HCT116 (cell line): ENCODE measurements at regions not wholly inside any gene's neighbourhood (a gene's known extent, or its start where the extent isn't known, plus 50 kb on each side); places are given as distances from the start of the nearest gene placed in this dataset.
"Not testable (repeated sequence)": the region's sequence is repeated elsewhere in the genome, so short reads cannot be mapped to it uniquely, and the experiment has no call there.

ENCODE experiments used
- ATAC-seq: fragments of 200-7000 bp; cut with Tn5 transposase; 2 replicates; pipeline ENCODE4 v1.9.1; 2020; ENCODE audit warnings: mild to moderate bottlenecking, moderate library complexity
- BruUV-seq: library from RNA; stranded (reverse); fragments of 400-500 nt; replicated peaks from 2 replicates; lab custom pipeline; 2021; lab: Mats Ljungman, UMichigan
- CTCF ChIA-PET: fragments of 300-600 bp; sonication (Branson Sonifier 250); formaldehyde crosslinking; loops from one replicate; lab custom pipeline; 2021; ENCODE audit warnings: antibody characterized with exemption; lab: Charles Lee
- POLR2A ChIA-PET: fragments of 300-600, 350-600 bp; sonication (Branson Sonifier 250); formaldehyde crosslinking; loops from one replicate; lab custom pipeline; 2021; ENCODE audit warnings: antibody characterized with exemption; lab: Charles Lee
- RAD21 ChIA-PET, 2 experiments: fragments of 300-600 bp; sonication (Branson Sonifier 250); formaldehyde crosslinking; loops; one replicate each; lab custom pipeline; 2023; ENCODE audit warnings: low total read pairs in 2 of 2; ENCODE audit not compliant: uncharacterized antibody in 2 of 2, unreplicated experiment in 2 of 2, low non-redundant PET in 1 of 2; lab: Charles Lee
- DNase-seq: peaks from one replicate; pipeline ENCODE4 v3.0.0-alpha.2; 2010; ENCODE audit warnings: low read depth, low spot score
- H2AFZ ChIP-seq: fragments of 200-600 bp; shearing (Covaris generic), sonication (generic); 2 replicates; pipeline ENCODE4 v1.6.1; 2017; ENCODE audit warnings: low read depth, mixed run types, mixed read lengths, antibody characterized with exemption, low read length; ENCODE audit not compliant: poor library complexity, severe bottlenecking
- H3K27ac ChIP-seq: 2 replicates; pipeline ENCODE4 v1.5.1; 2012; ENCODE audit warnings: low read depth, low read length
- H3K27me3 ChIP-seq: fragments of 200-600 bp; sonication (generic); 2 replicates; pipeline ENCODE4 v1.6.1; 2016; ENCODE audit warnings: mixed run types, low read length, mixed read lengths; ENCODE audit not compliant: insufficient read depth
- H3K36me3 ChIP-seq, 2 experiments: fragments of 200-500 bp in 1 of 2; fragments of 200-600 bp in 1 of 2; sonication (Bioruptor generic) in 1 of 2; sonication (generic) in 1 of 2; 2 replicates each; pipeline versions ENCODE4 v1.5.1 to v1.6.1; 2014 to 2016; ENCODE audit warnings: low read length in 2 of 2, inconsistent platforms in 1 of 2, mixed read lengths in 1 of 2, mixed run types in 1 of 2; ENCODE audit not compliant: insufficient read depth in 2 of 2, control insufficient read depth in 1 of 2
- H3K4me1 ChIP-seq, 2 experiments: fragments of 200-600 bp in 1 of 2; sonication (generic) in 1 of 2; 2 replicates each; pipeline versions ENCODE4 v1.5.1 to v1.6.1; 2012 to 2017; ENCODE audit warnings: low read length in 2 of 2, inconsistent platforms in 1 of 2, mild to moderate bottlenecking in 1 of 2, mixed read lengths in 1 of 2, mixed run types in 1 of 2, moderate library complexity in 1 of 2; ENCODE audit not compliant: insufficient read depth in 2 of 2, control insufficient read depth in 1 of 2
- H3K4me2 ChIP-seq: fragments of 200-600 bp; sonication (generic); 2 replicates; pipeline ENCODE4 v1.6.1; 2017; ENCODE audit warnings: mixed run types, low read length, mixed read lengths
- H3K4me3 ChIP-seq, 2 experiments: fragments of 200-600 bp in 1 of 2; sonication (generic) in 1 of 2; replicated peaks in 1 of 2; 2 replicates each; pipeline ENCODE4 v1.5.1; 2011 to 2016; ENCODE audit warnings: low read length in 2 of 2, control low read depth in 1 of 2, low read depth in 1 of 2, mild to moderate bottlenecking in 1 of 2, mixed read lengths in 1 of 2, mixed run types in 1 of 2
- H3K79me2 ChIP-seq: fragments of 200-600 bp; sonication (generic); 2 replicates; pipeline ENCODE4 v1.6.1; 2017; ENCODE audit warnings: mild to moderate bottlenecking, mixed run types, low read length, moderate library complexity, mixed read lengths; ENCODE audit not compliant: insufficient read depth
- H3K9ac ChIP-seq: fragments of 200-600 bp; sonication (generic); 2 replicates; pipeline ENCODE4 v1.6.1; 2016; ENCODE audit warnings: low read length, mixed read lengths
- H3K9me2 ChIP-seq: fragments of 200-600 bp; sonication (generic), shearing (Covaris generic); 2 replicates; pipeline ENCODE4 v1.6.1; 2017; ENCODE audit warnings: mixed run types, mild to moderate bottlenecking, moderate library complexity; ENCODE audit not compliant: insufficient read depth
- H3K9me3 ChIP-seq, 2 experiments: fragments of 200-500 bp in 1 of 2; fragments of 200-600 bp in 1 of 2; sonication (Bioruptor generic) in 1 of 2; sonication (generic) in 1 of 2; 2 replicates each; pipeline ENCODE4 v1.6.1; 2014 to 2017; ENCODE audit warnings: low read length in 2 of 2, mixed read lengths in 2 of 2, inconsistent platforms in 1 of 2, low read depth in 1 of 2, mild to moderate bottlenecking in 1 of 2, mixed run types in 1 of 2, moderate library complexity in 1 of 2; ENCODE audit not compliant: control insufficient read depth in 1 of 2, insufficient read depth in 1 of 2
- H4K20me1 ChIP-seq: fragments of 200-600 bp; sonication (generic), shearing (Covaris generic); 2 replicates; pipeline ENCODE4 v1.6.1; 2017; ENCODE audit warnings: mixed run types, mild to moderate bottlenecking, moderate library complexity; ENCODE audit not compliant: insufficient read depth
- ATF3 ChIP-seq: IDR thresholded peaks from 2 replicates; pipeline ENCODE4 v1.6.1; 2012
- CBX3 ChIP-seq: IDR thresholded peaks from 2 replicates; pipeline ENCODE4 v1.6.1; 2012; ENCODE audit warnings: low read depth
- EGR1 ChIP-seq: IDR thresholded peaks from 2 replicates; pipeline ENCODE4 v1.6.1; 2012; ENCODE audit warnings: low read depth
- EZH2phosphoT487 ChIP-seq: fragments of 200-600 bp; IDR thresholded peaks from 2 replicates; pipeline ENCODE4 v1.6.1; 2018; ENCODE audit warnings: antibody characterized with exemption, borderline replicate concordance
- FOSL1 ChIP-seq: IDR thresholded peaks from 2 replicates; pipeline ENCODE4 v1.6.1; 2012; ENCODE audit warnings: low read depth
- JUND ChIP-seq: IDR thresholded peaks from 2 replicates; pipeline ENCODE4 v1.6.1; 2012
- MAX ChIP-seq: IDR thresholded peaks from 2 replicates; pipeline ENCODE4 v1.6.1; 2012
- POLR2A ChIP-seq: IDR thresholded peaks from 2 replicates; pipeline ENCODE4 v1.7.0; 2011; ENCODE audit warnings: borderline replicate concordance; ENCODE audit not compliant: insufficient read depth, insufficient read length; ENCODE audit errors: extremely low read depth
- POLR2AphosphoS5 ChIP-seq: IDR thresholded peaks from 2 replicates; pipeline ENCODE4 v1.6.1; 2011; ENCODE audit warnings: mild to moderate bottlenecking, low read depth, low read length, moderate library complexity
- RAD21 ChIP-seq: IDR thresholded peaks from 2 replicates; pipeline ENCODE4 v1.6.1; 2012; ENCODE audit warnings: low read depth, mild to moderate bottlenecking
- SIN3A ChIP-seq: IDR thresholded peaks from 2 replicates; pipeline ENCODE4 v1.6.1; 2012; ENCODE audit warnings: low read depth
- SP1 ChIP-seq: IDR thresholded peaks from 2 replicates; pipeline ENCODE4 v1.6.1; 2012; ENCODE audit warnings: low read depth
- SRF ChIP-seq: IDR thresholded peaks from 2 replicates; pipeline ENCODE4 v1.6.1; 2012; ENCODE audit warnings: low read depth
- TCF7L2 ChIP-seq: IDR thresholded peaks from 2 replicates; pipeline ENCODE4 v1.7.0; 2011; ENCODE audit warnings: borderline replicate concordance, inconsistent platforms; ENCODE audit not compliant: insufficient read depth, insufficient read length; ENCODE audit errors: extremely low read depth
- ZFX ChIP-seq: fragments of 450-650 bp; IDR thresholded peaks from 2 replicates; pipeline ENCODE4 v1.6.1; 2017
- ZNF274 ChIP-seq: fragments of 200-500 bp; sonication (Bioruptor generic); IDR thresholded peaks from 2 replicates; pipeline ENCODE4 v1.6.1; 2014; ENCODE audit warnings: mild to moderate bottlenecking, low read depth, low read length, inconsistent platforms
- intact Hi-C: fragments of 100-400 bp; cut with micrococcal nuclease; formaldehyde crosslinking; loops from 2 replicates; pipeline ENCODE4 v1.10.0; 2022
- TF ChIP-seq, protein P1 (sequence below): IDR thresholded peaks from 2 replicates; pipeline ENCODE4 v1.6.1; 2011; ENCODE audit warnings: mild to moderate bottlenecking, low read length, moderate library complexity; ENCODE audit not compliant: insufficient replicate concordance; ENCODE audit errors: extremely low read depth
- TF ChIP-seq, protein P2 (sequence below): IDR thresholded peaks from 2 replicates; pipeline ENCODE4 v1.6.1; 2012; ENCODE audit warnings: low read depth

DNA sequence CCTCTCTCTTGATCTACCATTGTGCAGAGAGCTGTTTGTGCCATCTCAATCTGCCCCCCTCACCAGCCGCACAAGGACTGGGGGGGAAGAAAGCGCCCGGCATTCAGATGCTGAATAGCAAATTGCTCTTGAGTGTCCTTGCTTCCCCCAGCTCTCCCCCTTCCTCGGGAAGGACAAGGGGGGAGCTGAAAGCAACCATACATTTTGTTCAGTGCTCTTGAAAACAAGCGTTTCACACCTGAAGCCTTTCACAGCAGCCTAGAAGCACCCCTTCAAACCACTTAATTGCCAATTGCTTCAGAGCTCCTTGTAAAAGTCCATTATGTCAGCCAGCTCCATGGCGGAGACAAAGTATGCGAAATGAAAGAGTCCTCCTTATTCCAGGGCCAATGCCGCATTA, 540.1 kb downstream of the NR2F2 start:
- ChIA-PET CTCF (no interaction called here), RAD21 (no interaction called here), POLR2A (no interaction called here)
- no peak overlapping the region for H3K4me3 ChIP-seq
- no peaks in the 10 kb centered on the region for H3K4me1 ChIP-seq
- no TSS peak for BruUV-seq
- DNase-seq (no peak), ATAC-seq (no peak)
- H3K9ac ChIP-seq = no peak overlapping the region
- no peaks in the 10 kb centered on the region for H3K27me3 ChIP-seq
- intact Hi-C loops = no loop called here
- no peak overlapping the region for H3K4me2 ChIP-seq
- H3K9me2 ChIP-seq = no peaks in the 10 kb centered on the region
- no peak for TF ChIP-seq SIN3A
- no peak for TF ChIP-seq EGR1
- no peak for TF ChIP-seq CBX3
- TF ChIP-seq ZNF274 = no peak
- TF ChIP-seq, protein P1, sequence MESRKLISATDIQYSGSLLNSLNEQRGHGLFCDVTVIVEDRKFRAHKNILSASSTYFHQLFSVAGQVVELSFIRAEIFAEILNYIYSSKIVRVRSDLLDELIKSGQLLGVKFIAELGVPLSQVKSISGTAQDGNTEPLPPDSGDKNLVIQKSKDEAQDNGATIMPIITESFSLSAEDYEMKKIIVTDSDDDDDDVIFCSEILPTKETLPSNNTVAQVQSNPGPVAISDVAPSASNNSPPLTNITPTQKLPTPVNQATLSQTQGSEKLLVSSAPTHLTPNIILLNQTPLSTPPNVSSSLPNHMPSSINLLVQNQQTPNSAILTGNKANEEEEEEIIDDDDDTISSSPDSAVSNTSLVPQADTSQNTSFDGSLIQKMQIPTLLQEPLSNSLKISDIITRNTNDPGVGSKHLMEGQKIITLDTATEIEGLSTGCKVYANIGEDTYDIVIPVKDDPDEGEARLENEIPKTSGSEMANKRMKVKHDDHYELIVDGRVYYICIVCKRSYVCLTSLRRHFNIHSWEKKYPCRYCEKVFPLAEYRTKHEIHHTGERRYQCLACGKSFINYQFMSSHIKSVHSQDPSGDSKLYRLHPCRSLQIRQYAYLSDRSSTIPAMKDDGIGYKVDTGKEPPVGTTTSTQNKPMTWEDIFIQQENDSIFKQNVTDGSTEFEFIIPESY = no peak
- TF ChIP-seq SP1 = no peak
- no peak for TF ChIP-seq MAX
- TF ChIP-seq RAD21 = no peak
- TF ChIP-seq, protein P2, sequence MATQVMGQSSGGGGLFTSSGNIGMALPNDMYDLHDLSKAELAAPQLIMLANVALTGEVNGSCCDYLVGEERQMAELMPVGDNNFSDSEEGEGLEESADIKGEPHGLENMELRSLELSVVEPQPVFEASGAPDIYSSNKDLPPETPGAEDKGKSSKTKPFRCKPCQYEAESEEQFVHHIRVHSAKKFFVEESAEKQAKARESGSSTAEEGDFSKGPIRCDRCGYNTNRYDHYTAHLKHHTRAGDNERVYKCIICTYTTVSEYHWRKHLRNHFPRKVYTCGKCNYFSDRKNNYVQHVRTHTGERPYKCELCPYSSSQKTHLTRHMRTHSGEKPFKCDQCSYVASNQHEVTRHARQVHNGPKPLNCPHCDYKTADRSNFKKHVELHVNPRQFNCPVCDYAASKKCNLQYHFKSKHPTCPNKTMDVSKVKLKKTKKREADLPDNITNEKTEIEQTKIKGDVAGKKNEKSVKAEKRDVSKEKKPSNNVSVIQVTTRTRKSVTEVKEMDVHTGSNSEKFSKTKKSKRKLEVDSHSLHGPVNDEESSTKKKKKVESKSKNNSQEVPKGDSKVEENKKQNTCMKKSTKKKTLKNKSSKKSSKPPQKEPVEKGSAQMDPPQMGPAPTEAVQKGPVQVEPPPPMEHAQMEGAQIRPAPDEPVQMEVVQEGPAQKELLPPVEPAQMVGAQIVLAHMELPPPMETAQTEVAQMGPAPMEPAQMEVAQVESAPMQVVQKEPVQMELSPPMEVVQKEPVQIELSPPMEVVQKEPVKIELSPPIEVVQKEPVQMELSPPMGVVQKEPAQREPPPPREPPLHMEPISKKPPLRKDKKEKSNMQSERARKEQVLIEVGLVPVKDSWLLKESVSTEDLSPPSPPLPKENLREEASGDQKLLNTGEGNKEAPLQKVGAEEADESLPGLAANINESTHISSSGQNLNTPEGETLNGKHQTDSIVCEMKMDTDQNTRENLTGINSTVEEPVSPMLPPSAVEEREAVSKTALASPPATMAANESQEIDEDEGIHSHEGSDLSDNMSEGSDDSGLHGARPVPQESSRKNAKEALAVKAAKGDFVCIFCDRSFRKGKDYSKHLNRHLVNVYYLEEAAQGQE = no peak
- TF ChIP-seq POLR2AphosphoS5 = no peak
- no peak for TF ChIP-seq FOSL1
- no peak for TF ChIP-seq SRF
- TF ChIP-seq JUND = no peak
- TF ChIP-seq ZFX = no peak
- no peak for TF ChIP-seq POLR2A
- TF ChIP-seq ATF3 = no peak
- TF ChIP-seq TCF7L2 = no peak
- TF ChIP-seq EZH2phosphoT487 = no peak
- H3K36me3 ChIP-seq = no peaks in the 10 kb centered on the region
- no peaks in the 10 kb centered on the region for H4K20me1 ChIP-seq
- H3K79me2 ChIP-seq = no peaks in the 10 kb centered on the region
- H3K27ac ChIP-seq = no peak overlapping the region
- H3K9me3 ChIP-seq = no peaks in the 10 kb centered on the region
- H2AFZ ChIP-seq = no peak overlapping the region

GRCh38 chr15:96877442-96877841, 546.9 kb downstream of the NR2F2 start:
- ATAC-seq, H3K9me2 ChIP-seq, RAD21 ChIA-PET, H3K27ac ChIP-seq, H3K9me3 ChIP-seq, H3K36me3 ChIP-seq, H3K27me3 ChIP-seq, BruUV-seq, H2AFZ ChIP-seq, POLR2A ChIA-PET, H4K20me1 ChIP-seq, H3K4me1 ChIP-seq, H3K9ac ChIP-seq, H3K4me3 ChIP-seq, intact Hi-C loops, CTCF ChIA-PET, H3K4me2 ChIP-seq, H3K79me2 ChIP-seq, DNase-seq: not testable (repeated sequence)
